Mesenchymal stem cell (in vitro differentiated cells and primary cell): ENCODE measurements at regions not wholly inside any gene's neighbourhood (a gene's known extent, or its start where the extent isn't known, plus 50 kb on each side); places are given as distances from the start of the nearest gene placed in this dataset.

Source experiments
- DNase-seq: peaks from one replicate; pipeline ENCODE4 v3.0.0-alpha.2; 2013
- H2AFZ ChIP-seq: one replicate; pipeline ENCODE4 v1.6.1; 2013; ENCODE audit warnings: low read depth, mild to moderate bottlenecking, control low read depth, inconsistent platforms, low read length, moderate library complexity
- H2AK5ac ChIP-seq: 2 replicates; pipeline ENCODE4 v1.6.1; 2013; ENCODE audit warnings: low read length, moderate library complexity, mild to moderate bottlenecking, inconsistent platforms; ENCODE audit not compliant: severe bottlenecking
- H2BK120ac ChIP-seq: one replicate; pipeline ENCODE4 v1.6.1; 2013; ENCODE audit warnings: low read depth, mild to moderate bottlenecking, inconsistent platforms, low read length, moderate library complexity
- H2BK12ac ChIP-seq, 2 experiments: one replicate each; pipeline ENCODE4 v1.6.1; 2013; ENCODE audit warnings: inconsistent platforms in 2 of 2, low read length in 2 of 2, mild to moderate bottlenecking in 2 of 2, moderate library complexity in 2 of 2, control low read depth in 1 of 2
- H2BK15ac ChIP-seq: one replicate; pipeline ENCODE4 v1.6.1; 2013; ENCODE audit warnings: mild to moderate bottlenecking, low read depth, inconsistent platforms; ENCODE audit not compliant: poor library complexity, severe bottlenecking
- H2BK5ac ChIP-seq: 2 replicates; pipeline ENCODE4 v1.6.1; 2013; ENCODE audit warnings: low read depth, mild to moderate bottlenecking, low read length, control low read depth, inconsistent platforms; ENCODE audit not compliant: poor library complexity, severe bottlenecking
- H3K14ac ChIP-seq, 2 experiments: one replicate each; pipeline ENCODE4 v1.6.1; 2013; ENCODE audit warnings: inconsistent platforms in 2 of 2, low read length in 2 of 2, control low read depth in 1 of 2, mild to moderate bottlenecking in 1 of 2, moderate library complexity in 1 of 2
- H3K18ac ChIP-seq, 2 experiments: one replicate each; pipeline ENCODE4 v1.6.1; 2013; ENCODE audit warnings: inconsistent platforms in 2 of 2, low read length in 2 of 2, control low read depth in 1 of 2, low read depth in 1 of 2, mild to moderate bottlenecking in 1 of 2
- H3K23ac ChIP-seq, 2 experiments: one replicate each; pipeline ENCODE4 v1.6.1; 2013; ENCODE audit warnings: inconsistent platforms in 2 of 2, low read length in 2 of 2, mild to moderate bottlenecking in 2 of 2, moderate library complexity in 2 of 2, control low read depth in 1 of 2
- H3K27ac ChIP-seq: 2 replicates; pipeline ENCODE4 v1.5.1; 2013; ENCODE audit warnings: mild to moderate bottlenecking, moderate library complexity, low read length, control low read depth, inconsistent platforms; ENCODE audit not compliant: poor library complexity, severe bottlenecking
- H3K27me3 ChIP-seq, 2 experiments: 2 replicates each; pipeline versions ENCODE4 v1.6.1 to v1.7.0; 2013; ENCODE audit warnings: low read length in 2 of 2, mild to moderate bottlenecking in 2 of 2, moderate library complexity in 2 of 2, control low read depth in 1 of 2, inconsistent platforms in 1 of 2; ENCODE audit not compliant: control insufficient read depth in 1 of 2, insufficient read depth in 1 of 2
- H3K36me3 ChIP-seq, 2 experiments: 2 replicates each; pipeline versions ENCODE4 v1.6.1 to v1.7.0; 2013; ENCODE audit warnings: low read length in 2 of 2, control low read depth in 1 of 2, inconsistent platforms in 1 of 2, low read depth in 1 of 2, mild to moderate bottlenecking in 1 of 2; ENCODE audit not compliant: insufficient read depth in 2 of 2, control insufficient read depth in 1 of 2
- H3K4ac ChIP-seq, 2 experiments: one replicate each; pipeline ENCODE4 v1.6.1; 2013; ENCODE audit warnings: inconsistent platforms in 2 of 2, low read length in 2 of 2, mild to moderate bottlenecking in 2 of 2, moderate library complexity in 2 of 2, control low read depth in 1 of 2, low read depth in 1 of 2
- H3K4me1 ChIP-seq: 2 replicates; pipeline ENCODE4 v1.6.1; 2013; ENCODE audit warnings: low read depth, low read length, control low read depth; ENCODE audit not compliant: control insufficient read depth, insufficient read depth
- H3K4me2 ChIP-seq: 2 replicates; pipeline ENCODE4 v1.6.1; 2013; ENCODE audit warnings: low read length, mild to moderate bottlenecking, inconsistent platforms; ENCODE audit not compliant: poor library complexity, severe bottlenecking
- H3K4me3 ChIP-seq, 2 experiments: 2 replicates each; pipeline versions ENCODE4 v1.5.1 to v1.7.0; 2013; ENCODE audit warnings: low read length in 2 of 2, mild to moderate bottlenecking in 2 of 2, control low read depth in 1 of 2, low read depth in 1 of 2; ENCODE audit not compliant: insufficient read depth in 1 of 2
- H3K79me1 ChIP-seq: replicated peaks from 2 replicates; pipeline ENCODE4 v1.6.1; 2013; ENCODE audit warnings: mild to moderate bottlenecking, control low read depth, low read length, inconsistent platforms; ENCODE audit not compliant: poor library complexity, severe bottlenecking
- H3K9ac ChIP-seq: 2 replicates; pipeline ENCODE4 v1.7.0; 2013; ENCODE audit warnings: mild to moderate bottlenecking, low read length, moderate library complexity
- H3K9me3 ChIP-seq: 2 replicates; pipeline ENCODE4 v1.7.0; 2013; ENCODE audit warnings: mild to moderate bottlenecking, low read length; ENCODE audit not compliant: control insufficient read depth
- H4K8ac ChIP-seq: one replicate; pipeline ENCODE4 v1.6.1; 2013; ENCODE audit warnings: inconsistent platforms, mild to moderate bottlenecking, low read length, moderate library complexity
- H4K91ac ChIP-seq: one replicate; pipeline ENCODE4 v1.6.1; 2013; ENCODE audit warnings: mild to moderate bottlenecking, low read length, inconsistent platforms
- WGBS: methylation state at CpG from one replicate; pipeline ENCODE4 v1.1.7; 2013; ENCODE audit warnings: mixed read lengths; 5-methylcytosine and 5-hydroxymethylcytosine counted together

DNA sequence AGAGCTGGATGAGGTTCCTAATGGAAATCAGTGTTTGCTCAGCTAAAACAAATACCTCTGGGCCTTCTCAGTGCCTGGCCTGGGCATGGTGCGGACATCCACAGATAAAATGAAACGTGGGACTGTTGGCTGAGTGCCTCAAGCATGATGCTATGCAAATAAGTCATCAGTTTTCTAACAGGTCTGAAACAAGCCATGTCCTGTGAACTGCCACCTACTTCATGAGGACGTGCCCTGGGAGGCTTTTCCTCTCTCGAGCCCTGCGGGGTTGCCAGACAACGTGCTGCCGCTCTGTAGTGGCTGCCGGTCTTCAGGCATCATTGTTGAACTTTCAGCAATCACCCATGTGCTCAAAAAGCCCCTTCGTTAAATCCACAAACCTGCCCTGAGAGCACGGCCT lies 240.4 kb upstream of the IRX2 start:
- 61% methylated on average over 10 of the region's 10 CpGs for WGBS
- Histone ChIP-seq H3K14ac (no peak overlapping the region), H4K8ac (no peak overlapping the region), H3K4ac (no peak overlapping the region), H3K4me1 (no peaks in the 10 kb centered on the region), H3K79me1 (no peaks in the 10 kb centered on the region), H2BK12ac (no peak overlapping the region), H2AK5ac (no peak overlapping the region), H3K4me3 (no peak overlapping the region), H4K91ac (no peak overlapping the region), H2BK15ac (no peak overlapping the region), H2BK120ac (no peak overlapping the region), H3K18ac (no peak overlapping the region), H3K9me3 (no peaks in the 10 kb centered on the region), H3K27ac (no peak overlapping the region), H2AFZ (no peak overlapping the region), H3K27me3 (no peaks in the 10 kb centered on the region), H3K36me3 (no peaks in the 10 kb centered on the region), H2BK5ac (no peak overlapping the region), H3K23ac (no peak overlapping the region), H3K4me2 (no peak overlapping the region), H3K9ac (no peak overlapping the region)
- no peak for DNase-seq

DNA sequence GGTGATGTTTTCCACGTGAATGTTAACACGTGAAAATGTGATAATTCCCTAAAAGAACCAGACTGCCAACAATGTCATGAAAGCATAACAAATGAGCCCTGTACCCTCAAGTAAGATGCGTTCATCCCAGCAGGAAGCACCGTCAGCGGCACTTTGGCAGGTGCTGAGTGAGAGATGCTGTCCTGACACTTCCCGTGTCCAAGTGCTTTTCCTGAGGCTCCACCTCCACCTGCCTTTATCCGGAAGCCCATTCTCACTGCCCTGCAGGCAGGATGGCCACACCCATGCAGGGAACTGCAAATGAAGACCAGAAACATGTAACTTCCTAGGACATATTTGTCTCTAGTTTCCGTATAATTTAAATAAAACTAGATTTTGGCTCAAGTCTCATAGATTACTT lies 238.0 kb upstream of the IRX2 start:
- H3K14ac ChIP-seq: no peak overlapping the region
- no peak overlapping the region for H2BK5ac ChIP-seq
- H3K27ac ChIP-seq: no peak overlapping the region
- peaks cover 10% of the 10 kb centered on the region for H3K9me3 ChIP-seq
- no peak overlapping the region for H4K8ac ChIP-seq
- no peak overlapping the region for H2AFZ ChIP-seq
- H3K4me3 ChIP-seq: no peak overlapping the region
- no peak overlapping the region for H3K4ac ChIP-seq
- no peak overlapping the region for H2AK5ac ChIP-seq
- H3K36me3 ChIP-seq: no peaks in the 10 kb centered on the region
- H3K9ac ChIP-seq: no peak overlapping the region
- no peak overlapping the region for H3K4me2 ChIP-seq
- no peak overlapping the region for H3K23ac ChIP-seq
- H4K91ac ChIP-seq: no peak overlapping the region
- DNase-seq: no peak
- 43% methylated on average over 6 of the region's 8 CpGs for WGBS
- H3K27me3 ChIP-seq: no peaks in the 10 kb centered on the region
- no peaks in the 10 kb centered on the region for H3K79me1 ChIP-seq
- no peaks in the 10 kb centered on the region for H3K4me1 ChIP-seq
- no peak overlapping the region for H2BK120ac ChIP-seq
- no peak overlapping the region for H2BK12ac ChIP-seq
- no peak overlapping the region for H2BK15ac ChIP-seq
- no peak overlapping the region for H3K18ac ChIP-seq

DNA sequence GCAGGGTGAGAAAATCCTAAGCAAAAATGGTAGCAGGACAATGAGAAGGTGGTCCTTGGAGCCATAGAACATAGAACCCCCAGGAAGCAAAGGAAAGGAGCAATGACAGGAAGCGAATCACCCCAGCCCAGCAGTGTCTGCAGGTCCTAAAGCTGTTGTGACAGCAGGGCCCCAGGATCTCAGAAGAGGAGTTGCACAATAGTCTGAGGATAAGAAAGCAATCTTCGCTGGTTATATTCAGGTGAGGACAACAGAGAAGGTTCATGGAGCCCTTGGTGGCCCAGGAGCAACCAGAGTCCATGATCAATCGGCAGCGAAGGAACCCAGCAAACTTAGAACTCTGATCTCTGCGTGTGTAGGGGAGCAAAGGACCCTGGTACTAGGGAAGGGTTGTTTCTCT lies 234.8 kb upstream of the IRX2 start:
- H3K18ac ChIP-seq: no peak overlapping the region
- H2AK5ac ChIP-seq: no peak overlapping the region
- no peak overlapping the region for H3K4me3 ChIP-seq
- no peaks in the 10 kb centered on the region for H3K36me3 ChIP-seq
- no peak overlapping the region for H4K91ac ChIP-seq
- H3K27me3 ChIP-seq: no peaks in the 10 kb centered on the region
- peaks cover 16% of the 10 kb centered on the region for H3K9me3 ChIP-seq
- no peak overlapping the region for H3K23ac ChIP-seq
- no peak overlapping the region for H2BK5ac ChIP-seq
- no peaks in the 10 kb centered on the region for H3K4me1 ChIP-seq
- H2BK12ac ChIP-seq: no peak overlapping the region
- H2BK120ac ChIP-seq: no peak overlapping the region
- H2BK15ac ChIP-seq: no peak overlapping the region
- no peak overlapping the region for H3K27ac ChIP-seq
- no peak overlapping the region for H3K4me2 ChIP-seq
- no peaks in the 10 kb centered on the region for H3K79me1 ChIP-seq
- H2AFZ ChIP-seq: no peak overlapping the region
- WGBS: 75% methylated on average over 5 of the region's 5 CpGs
- H3K14ac ChIP-seq: no peak overlapping the region
- no peak overlapping the region for H3K9ac ChIP-seq
- no peak for DNase-seq
- no peak overlapping the region for H4K8ac ChIP-seq
- no peak overlapping the region for H3K4ac ChIP-seq

DNA sequence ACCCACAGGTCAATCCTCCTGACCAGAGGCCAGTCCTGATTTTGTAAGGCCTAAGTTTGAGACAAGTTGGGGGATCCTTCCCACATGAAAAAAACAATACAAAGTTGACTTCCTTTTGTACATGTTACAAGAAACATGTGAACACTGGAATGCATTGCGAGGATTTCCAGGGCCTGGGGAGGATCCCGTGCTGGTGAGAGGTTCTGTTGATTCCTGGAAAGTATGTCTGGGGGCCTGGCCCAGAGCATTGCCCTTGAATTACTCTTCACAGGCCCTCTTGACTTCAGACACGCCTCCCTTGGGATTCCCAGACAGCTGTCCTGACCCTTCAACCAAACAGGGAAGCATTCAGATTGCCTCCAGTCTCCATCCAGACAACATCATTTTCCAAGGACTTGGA lies 234.2 kb upstream of the IRX2 start:
- Histone ChIP-seq H3K27me3 (no peaks in the 10 kb centered on the region), H3K9ac (no peak overlapping the region), H3K4ac (no peak overlapping the region), H3K4me1 (no peaks in the 10 kb centered on the region), H2BK5ac (no peak overlapping the region), H2BK15ac (no peak overlapping the region), H3K4me3 (no peak overlapping the region), H3K9me3 (peaks cover 16% of the 10 kb centered on the region), H3K79me1 (no peaks in the 10 kb centered on the region), H2AFZ (no peak overlapping the region), H2BK12ac (no peak overlapping the region), H3K4me2 (no peak overlapping the region), H4K8ac (no peak overlapping the region), H3K14ac (no peak overlapping the region), H3K23ac (no peak overlapping the region), H2AK5ac (no peak overlapping the region), H3K18ac (no peak overlapping the region), H4K91ac (no peak overlapping the region), H2BK120ac (no peak overlapping the region), H3K27ac (no peak overlapping the region), H3K36me3 (no peaks in the 10 kb centered on the region)
- WGBS: 75% methylated on average over 2 of the region's 3 CpGs
- DNase-seq: no peak
